Osteocyte (in vitro differentiated cells): ENCODE measurements at regions not wholly inside any gene's neighbourhood (a gene's known extent, or its start where the extent isn't known, plus 50 kb on each side); places are given as distances from the start of the nearest gene placed in this dataset.

ENCODE experiments used
- DNase-seq: peaks from one replicate; pipeline ENCODE4 v3.0.0; 2021; ENCODE audit warnings: mixed read lengths; ENCODE audit not compliant: unreplicated experiment; ENCODE audit errors: extremely low spot score
- H3K27ac Mint-ChIP-seq: one replicate; pipeline ENCODE4 v1.8.0; 2021; ENCODE audit warnings: mild to moderate bottlenecking, mixed read lengths; ENCODE audit not compliant: unreplicated experiment
- H3K27me3 Mint-ChIP-seq: one replicate; pipeline ENCODE4 v1.8.0; 2021; ENCODE audit warnings: mixed read lengths; ENCODE audit not compliant: unreplicated experiment
- H3K36me3 Mint-ChIP-seq: one replicate; pipeline ENCODE4 v1.8.0; 2021; ENCODE audit warnings: mixed read lengths; ENCODE audit not compliant: unreplicated experiment
- H3K4me1 Mint-ChIP-seq: one replicate; pipeline ENCODE4 v1.8.0; 2021; ENCODE audit warnings: mixed read lengths; ENCODE audit not compliant: unreplicated experiment
- H3K4me3 Mint-ChIP-seq: one replicate; pipeline ENCODE4 v1.8.0; 2021; ENCODE audit warnings: mild to moderate bottlenecking, moderate library complexity, mixed read lengths; ENCODE audit not compliant: unreplicated experiment
- H3K9me3 Mint-ChIP-seq: one replicate; pipeline ENCODE4 v1.8.0; 2021; ENCODE audit warnings: mixed read lengths; ENCODE audit not compliant: unreplicated experiment
- TF ChIP-seq, protein P1 (sequence below): fragments of 200-600 bp; sonication (generic); IDR thresholded peaks from 2 replicates; pipeline ENCODE4 v1.5.0; 2021; ENCODE audit warnings: antibody characterized with exemption, mild to moderate bottlenecking, moderate library complexity

DNA sequence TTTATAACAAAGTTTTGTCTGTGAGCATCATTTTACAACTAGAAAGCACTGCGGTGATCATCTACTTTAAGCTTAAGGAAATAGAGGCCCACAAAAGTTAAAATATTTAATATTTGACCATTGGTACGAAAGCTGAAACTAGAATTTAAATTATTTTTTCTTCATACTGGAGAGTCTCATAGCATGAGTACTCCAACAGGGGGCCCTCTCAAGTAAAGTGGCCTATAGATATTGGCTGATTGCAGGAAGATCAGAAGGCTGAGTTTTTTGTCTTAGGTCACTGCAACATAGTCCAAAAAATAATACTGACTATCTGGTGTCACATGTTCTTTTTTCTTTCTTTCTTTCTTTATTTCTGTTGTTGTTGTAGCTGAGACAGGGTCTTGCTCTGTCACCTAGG is 75.3 kb upstream of the ZDHHC17 start:
- Mint-ChIP-seq H3K4me3 (peak overlapping the region; percentile 22), H3K27ac (peak overlapping the region; percentile 92), H3K27me3 (no peaks in the 10 kb centered on the region), H3K36me3 (no peaks in the 10 kb centered on the region), H3K4me1 (peaks cover 80% of the 10 kb centered on the region), H3K9me3 (no peaks in the 10 kb centered on the region)
- TF ChIP-seq, protein P1, sequence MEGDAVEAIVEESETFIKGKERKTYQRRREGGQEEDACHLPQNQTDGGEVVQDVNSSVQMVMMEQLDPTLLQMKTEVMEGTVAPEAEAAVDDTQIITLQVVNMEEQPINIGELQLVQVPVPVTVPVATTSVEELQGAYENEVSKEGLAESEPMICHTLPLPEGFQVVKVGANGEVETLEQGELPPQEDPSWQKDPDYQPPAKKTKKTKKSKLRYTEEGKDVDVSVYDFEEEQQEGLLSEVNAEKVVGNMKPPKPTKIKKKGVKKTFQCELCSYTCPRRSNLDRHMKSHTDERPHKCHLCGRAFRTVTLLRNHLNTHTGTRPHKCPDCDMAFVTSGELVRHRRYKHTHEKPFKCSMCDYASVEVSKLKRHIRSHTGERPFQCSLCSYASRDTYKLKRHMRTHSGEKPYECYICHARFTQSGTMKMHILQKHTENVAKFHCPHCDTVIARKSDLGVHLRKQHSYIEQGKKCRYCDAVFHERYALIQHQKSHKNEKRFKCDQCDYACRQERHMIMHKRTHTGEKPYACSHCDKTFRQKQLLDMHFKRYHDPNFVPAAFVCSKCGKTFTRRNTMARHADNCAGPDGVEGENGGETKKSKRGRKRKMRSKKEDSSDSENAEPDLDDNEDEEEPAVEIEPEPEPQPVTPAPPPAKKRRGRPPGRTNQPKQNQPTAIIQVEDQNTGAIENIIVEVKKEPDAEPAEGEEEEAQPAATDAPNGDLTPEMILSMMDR = peak; percentile 41
- no peak for DNase-seq

DNA sequence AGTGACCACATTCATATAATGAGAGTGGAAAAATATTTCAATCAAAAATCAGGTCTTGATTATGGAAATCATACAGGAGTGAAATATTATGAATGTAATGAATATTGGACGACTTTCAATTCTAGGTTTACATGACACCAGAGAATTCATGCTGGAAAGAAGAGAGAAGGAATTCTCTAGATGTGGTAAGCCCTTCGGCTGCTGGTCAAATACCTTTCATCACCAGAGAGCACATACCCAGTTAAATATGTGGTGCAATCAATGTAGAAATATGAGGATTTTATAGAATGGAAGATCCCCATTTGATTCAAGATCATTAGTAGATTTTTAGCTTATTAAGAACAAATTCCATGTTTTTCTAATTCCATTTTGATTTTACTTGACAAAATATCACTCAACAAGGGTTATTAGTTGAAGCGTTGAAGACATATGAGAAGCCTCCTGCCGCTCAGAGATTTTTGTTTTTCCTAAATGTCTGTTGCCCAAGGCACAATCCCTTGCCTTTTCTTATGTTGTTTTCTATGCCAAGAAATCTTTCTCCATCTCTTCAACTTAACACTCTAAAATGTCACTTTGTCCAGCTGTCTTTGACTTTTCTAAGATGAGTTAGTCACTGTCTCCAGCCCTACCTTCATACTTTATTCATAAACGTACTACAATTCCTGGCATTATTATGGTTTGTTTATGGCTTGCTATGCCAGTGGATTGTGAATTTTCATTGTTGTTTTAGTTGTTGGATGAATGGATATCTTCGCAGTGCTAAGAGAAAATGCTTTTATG is 72.8 kb upstream of the ZDHHC17 start:
- Mint-ChIP-seq H3K9me3 (no peaks in the 10 kb centered on the region), H3K4me3 (no peak overlapping the region), H3K27me3 (no peaks in the 10 kb centered on the region), H3K4me1 (peaks cover 63% of the 10 kb centered on the region), H3K36me3 (no peaks in the 10 kb centered on the region), H3K27ac (peak overlapping the region; percentile 92)
- TF ChIP-seq, protein P1 = no peak
- DNase-seq = no peak

DNA sequence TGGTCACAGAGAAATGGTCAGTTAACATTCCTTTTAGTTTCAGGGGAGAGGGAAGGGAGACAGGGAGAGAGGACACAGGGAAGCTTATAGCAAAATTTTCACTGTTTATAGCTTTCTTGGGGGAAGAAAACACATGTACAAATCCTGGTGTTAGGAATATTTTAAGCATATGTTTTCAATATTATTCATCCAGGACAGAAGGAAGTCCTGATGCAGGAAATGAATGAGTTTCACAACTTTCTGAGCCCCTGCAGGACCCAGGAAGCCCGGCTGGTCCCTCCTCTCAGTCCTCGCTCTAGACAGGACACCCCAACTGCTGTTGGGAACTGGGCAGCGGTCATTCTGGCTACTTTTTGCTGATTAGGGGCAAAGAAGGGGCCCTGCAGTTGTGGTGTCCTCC is 71.1 kb upstream of the ZDHHC17 start:
- H3K27me3 Mint-ChIP-seq = no peaks in the 10 kb centered on the region
- no peak overlapping the region for H3K4me3 Mint-ChIP-seq
- no peaks in the 10 kb centered on the region for H3K9me3 Mint-ChIP-seq
- H3K36me3 Mint-ChIP-seq = no peaks in the 10 kb centered on the region
- TF ChIP-seq, protein P1 = no peak
- DNase-seq = no peak
- H3K27ac Mint-ChIP-seq = peak overlapping the region; percentile 92
- peaks cover 50% of the 10 kb centered on the region for H3K4me1 Mint-ChIP-seq

DNA sequence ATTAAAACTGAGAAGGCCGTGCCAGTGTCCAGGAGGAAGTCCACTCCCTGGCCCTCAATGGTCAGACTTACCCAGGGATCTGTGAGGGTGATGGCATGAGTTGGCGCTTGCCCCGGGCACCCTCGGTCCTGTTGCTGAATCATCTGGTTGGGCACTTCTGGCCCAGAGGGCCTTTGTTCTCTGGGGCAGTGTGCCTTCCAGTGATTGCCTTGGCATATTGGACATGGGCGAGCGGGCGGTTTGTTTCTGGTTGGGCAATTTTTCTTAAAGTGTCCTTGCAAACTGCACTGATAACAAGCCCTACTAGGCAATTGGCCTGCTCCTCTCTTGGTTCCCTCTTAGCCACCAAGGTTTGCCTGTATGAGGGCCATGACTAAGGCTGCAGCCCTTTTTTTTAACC is 69.5 kb upstream of the ZDHHC17 start:
- DNase-seq = no peak
- Mint-ChIP-seq H3K4me3 (no peak overlapping the region), H3K4me1 (peaks cover 35% of the 10 kb centered on the region), H3K27me3 (no peaks in the 10 kb centered on the region), H3K27ac (no peak overlapping the region), H3K9me3 (no peaks in the 10 kb centered on the region), H3K36me3 (no peaks in the 10 kb centered on the region)
- TF ChIP-seq, protein P1 = no peak

DNA sequence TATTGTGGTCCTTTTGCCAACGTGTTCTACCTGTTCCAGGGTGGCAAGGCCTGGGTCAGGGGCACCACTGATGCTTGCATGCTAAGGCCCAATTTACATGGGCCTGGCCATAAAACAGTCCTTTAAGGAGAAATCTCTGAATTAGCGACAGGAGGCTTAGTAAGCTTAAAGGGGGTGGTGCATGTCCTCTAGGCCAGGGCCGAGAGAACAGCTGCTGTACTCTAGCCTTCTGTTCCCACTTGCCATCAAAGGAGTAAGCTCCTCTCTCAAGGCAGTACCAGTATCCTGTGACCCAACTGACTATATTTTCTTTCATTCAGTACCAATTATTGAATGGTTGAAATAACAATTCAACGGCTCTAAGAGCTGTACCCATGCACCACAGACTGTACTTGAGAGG is 67.7 kb upstream of the ZDHHC17 start:
- no peak for DNase-seq
- H3K27me3 Mint-ChIP-seq = no peaks in the 10 kb centered on the region
- TF ChIP-seq, protein P1 = no peak
- H3K36me3 Mint-ChIP-seq = no peaks in the 10 kb centered on the region
- no peak overlapping the region for H3K4me3 Mint-ChIP-seq
- H3K27ac Mint-ChIP-seq = no peak overlapping the region
- peaks cover 19% of the 10 kb centered on the region for H3K4me1 Mint-ChIP-seq
- H3K9me3 Mint-ChIP-seq = no peaks in the 10 kb centered on the region
